ENCODE measurements at regions not wholly inside any gene's neighbourhood (a gene's known extent, or its start where the extent isn't known, plus 50 kb on each side); places are given as distances from the start of the nearest gene placed in this dataset.

- TF ChIP-seq ZFP3 (CRISPR knock-in tag; IDR thresholded peaks at IDR 0.05): no peak
- no peak for TF ChIP-seq ZNF565 (CRISPR knock-in tag; conservative IDR thresholded peaks at IDR 0.05; ENCODE audit: low read depth)
- TF ChIP-seq SNAI2 (CRISPR knock-in tag; IDR thresholded peaks at IDR 0.05): no peak
- no peak for TF ChIP-seq ZNF70 (CRISPR knock-in tag; IDR thresholded peaks at IDR 0.05)
- TF ChIP-seq ISL1 (CRISPR knock-in tag; IDR thresholded peaks at IDR 0.05): no peak
- no peak for TF ChIP-seq ARNTL (CRISPR knock-in tag; IDR thresholded peaks at IDR 0.05; ENCODE audit: borderline replicate concordance, low read depth)
- TF ChIP-seq PATZ1 (CRISPR knock-in tag; IDR thresholded peaks at IDR 0.05; ENCODE audit: borderline replicate concordance): no peak
- TF ChIP-seq ZFP30 (CRISPR knock-in tag; IDR thresholded peaks at IDR 0.05): no peak
- TF ChIP-seq ZC3H10 (CRISPR knock-in tag; IDR thresholded peaks at IDR 0.05): no peak
- TF ChIP-seq OSR1 (CRISPR knock-in tag; IDR thresholded peaks at IDR 0.05): no peak
Measured at GRCh38 chr18:44039826-44040225, 640.9 kb upstream of the SETBP1 start.

Data from SK-N-SH treated with all-trans-retinoic acid at 6 μM for 48 hours (cell line).